Memory B cell (primary cell): ENCODE measurements at regions not wholly inside any gene's neighbourhood (a gene's known extent, or its start where the extent isn't known, plus 50 kb on each side); places are given as distances from the start of the nearest gene placed in this dataset.

ENCODE experiments used
- ATAC-seq: fragments of 150-1000 bp; cut with Tn5 transposase; 2 replicates; pipeline ENCODE4 v1.10.0; 2021; ENCODE audit warnings: low read depth, mild to moderate bottlenecking, moderate library complexity
- DNase-seq, 2 donors: peaks; one replicate each; pipeline ENCODE4 v3.0.0; 2022; ENCODE audit warnings: low spot score in 2 of 2
- H3K27ac Mint-ChIP-seq: one replicate; pipeline ENCODE4 v1.8.0; 2022; ENCODE audit warnings: mild to moderate bottlenecking, moderate library complexity, mixed read lengths
- H3K27me3 Mint-ChIP-seq: one replicate; pipeline ENCODE4 v1.8.0; 2022; ENCODE audit warnings: mixed read lengths
- H3K36me3 Mint-ChIP-seq: one replicate; pipeline ENCODE4 v1.8.0; 2022; ENCODE audit warnings: mild to moderate bottlenecking, mixed read lengths
- H3K4me1 Mint-ChIP-seq: one replicate; pipeline ENCODE4 v1.8.0; 2022; ENCODE audit warnings: mixed read lengths
- H3K4me3 Mint-ChIP-seq: one replicate; pipeline ENCODE4 v1.8.0; 2022; ENCODE audit warnings: mild to moderate bottlenecking, moderate library complexity, mixed read lengths
- H3K9me3 Mint-ChIP-seq: one replicate; pipeline ENCODE4 v1.8.0; 2022; ENCODE audit warnings: mixed read lengths

- Mint-ChIP-seq H3K9me3 (peaks cover 7% of the 10 kb centered on the region), H3K27ac (no peak overlapping the region), H3K4me3 (no peak overlapping the region), H3K27me3 (no peaks in the 10 kb centered on the region), H3K4me1 (no peaks in the 10 kb centered on the region), H3K36me3 (no peaks in the 10 kb centered on the region)
- ATAC-seq (no peak), DNase-seq (no peak)
Measured at GRCh38 chr12:127327986-127328385, 939.0 kb upstream of the TMEM132C start.

GRCh38 chr12:127328867-127329266 is 938.1 kb upstream of the TMEM132C start:
- Mint-ChIP-seq H3K4me3 (no peak overlapping the region), H3K27me3 (no peaks in the 10 kb centered on the region), H3K4me1 (no peaks in the 10 kb centered on the region), H3K9me3 (peaks cover 7% of the 10 kb centered on the region), H3K27ac (no peak overlapping the region), H3K36me3 (no peaks in the 10 kb centered on the region)
- no peak for DNase-seq
- ATAC-seq, result no peak

GRCh38 chr12:127334365-127334764 is 932.6 kb upstream of the TMEM132C start:
- H3K27ac Mint-ChIP-seq, result no peak overlapping the region
- DNase-seq, result no peak
- no peaks in the 10 kb centered on the region for H3K4me1 Mint-ChIP-seq
- no peak overlapping the region for H3K4me3 Mint-ChIP-seq
- peaks cover 2% of the 10 kb centered on the region for H3K9me3 Mint-ChIP-seq
- no peak for ATAC-seq
- H3K27me3 Mint-ChIP-seq, result no peaks in the 10 kb centered on the region
- no peaks in the 10 kb centered on the region for H3K36me3 Mint-ChIP-seq

- no peaks in the 10 kb centered on the region for H3K4me1 Mint-ChIP-seq
- no peak for DNase-seq
- no peak overlapping the region for H3K27ac Mint-ChIP-seq
- H3K9me3 Mint-ChIP-seq, result no peaks in the 10 kb centered on the region
- no peaks in the 10 kb centered on the region for H3K27me3 Mint-ChIP-seq
- no peak for ATAC-seq
- no peak overlapping the region for H3K4me3 Mint-ChIP-seq
- H3K36me3 Mint-ChIP-seq, result no peaks in the 10 kb centered on the region
Measured at GRCh38 chr12:127334912-127335644, 931.9 kb upstream of the TMEM132C start.

- no peaks in the 10 kb centered on the region for H3K4me1 Mint-ChIP-seq
- DNase-seq (no peak), ATAC-seq (no peak)
- no peaks in the 10 kb centered on the region for H3K36me3 Mint-ChIP-seq
- no peaks in the 10 kb centered on the region for H3K9me3 Mint-ChIP-seq
- H3K4me3 Mint-ChIP-seq, result no peak overlapping the region
- no peak overlapping the region for H3K27ac Mint-ChIP-seq
- H3K27me3 Mint-ChIP-seq, result no peaks in the 10 kb centered on the region
Measured at GRCh38 chr12:127336416-127336815, 930.6 kb upstream of the TMEM132C start.

- Mint-ChIP-seq H3K4me3 (no peak overlapping the region), H3K9me3 (no peaks in the 10 kb centered on the region), H3K27me3 (no peaks in the 10 kb centered on the region), H3K4me1 (no peaks in the 10 kb centered on the region), H3K36me3 (no peaks in the 10 kb centered on the region), H3K27ac (no peak overlapping the region)
- ATAC-seq, result no peak
- no peak for DNase-seq
Measured at GRCh38 chr12:127339065-127339464, 927.9 kb upstream of the TMEM132C start.

GRCh38 chr12:127340381-127340780 is 926.6 kb upstream of the TMEM132C start:
- Mint-ChIP-seq H3K4me1 (no peaks in the 10 kb centered on the region), H3K27me3 (no peaks in the 10 kb centered on the region), H3K36me3 (no peaks in the 10 kb centered on the region), H3K4me3 (no peak overlapping the region), H3K9me3 (no peaks in the 10 kb centered on the region), H3K27ac (no peak overlapping the region)
- no peak for ATAC-seq
- DNase-seq, result no peak

- H3K4me3 Mint-ChIP-seq, result no peak overlapping the region
- peaks cover 9% of the 10 kb centered on the region for H3K9me3 Mint-ChIP-seq
- ATAC-seq (no peak), DNase-seq (no peak)
- no peak overlapping the region for H3K27ac Mint-ChIP-seq
- H3K36me3 Mint-ChIP-seq, result peaks cover 3% of the 10 kb centered on the region
- no peaks in the 10 kb centered on the region for H3K4me1 Mint-ChIP-seq
- H3K27me3 Mint-ChIP-seq, result no peaks in the 10 kb centered on the region
Measured at GRCh38 chr12:127342861-127343260, 924.1 kb upstream of the TMEM132C start.

GRCh38 chr12:127343940-127344339 is 923.0 kb upstream of the TMEM132C start:
- Mint-ChIP-seq H3K36me3 (peaks cover 3% of the 10 kb centered on the region), H3K4me1 (no peaks in the 10 kb centered on the region), H3K9me3 (peaks cover 9% of the 10 kb centered on the region), H3K27me3 (no peaks in the 10 kb centered on the region), H3K4me3 (no peak overlapping the region), H3K27ac (no peak overlapping the region)
- ATAC-seq (no peak), DNase-seq (no peak)

GRCh38 chr12:127351481-127352010 is 915.4 kb upstream of the TMEM132C start:
- no peaks in the 10 kb centered on the region for H3K36me3 Mint-ChIP-seq
- H3K4me1 Mint-ChIP-seq, result no peaks in the 10 kb centered on the region

GRCh38 chr12:127355061-127355841 is 911.7 kb upstream of the TMEM132C start:
- ATAC-seq (no peak), DNase-seq (no peak)
- Mint-ChIP-seq H3K36me3 (no peaks in the 10 kb centered on the region), H3K9me3 (peaks cover 3% of the 10 kb centered on the region), H3K4me1 (no peaks in the 10 kb centered on the region), H3K27ac (no peak overlapping the region), H3K27me3 (no peaks in the 10 kb centered on the region), H3K4me3 (no peak overlapping the region)

More at GRCh38 chr12:127351481-127352010, 915.4 kb upstream of the TMEM132C start:
- H3K27ac Mint-ChIP-seq, result no peak overlapping the region
- H3K27me3 Mint-ChIP-seq, result no peaks in the 10 kb centered on the region
- H3K4me3 Mint-ChIP-seq, result no peak overlapping the region
- ATAC-seq (no peak), DNase-seq (no peak)
- peaks cover 8% of the 10 kb centered on the region for H3K9me3 Mint-ChIP-seq

GRCh38 chr12:127358888-127359287 is 908.1 kb upstream of the TMEM132C start:
- no peaks in the 10 kb centered on the region for H3K9me3 Mint-ChIP-seq

GRCh38 chr12:127360580-127360979 is 906.4 kb upstream of the TMEM132C start:
- H3K27me3 Mint-ChIP-seq, result no peaks in the 10 kb centered on the region
- no peaks in the 10 kb centered on the region for H3K36me3 Mint-ChIP-seq
- H3K9me3 Mint-ChIP-seq, result peaks cover 3% of the 10 kb centered on the region
- H3K4me3 Mint-ChIP-seq, result no peak overlapping the region
- H3K4me1 Mint-ChIP-seq, result no peaks in the 10 kb centered on the region
- no peak overlapping the region for H3K27ac Mint-ChIP-seq
- no peak for DNase-seq
- no peak for ATAC-seq

More at GRCh38 chr12:127358888-127359287, 908.1 kb upstream of the TMEM132C start:
- no peaks in the 10 kb centered on the region for H3K36me3 Mint-ChIP-seq
- no peak overlapping the region for H3K27ac Mint-ChIP-seq
- H3K27me3 Mint-ChIP-seq, result no peaks in the 10 kb centered on the region
- ATAC-seq (no peak), DNase-seq (no peak)
- no peak overlapping the region for H3K4me3 Mint-ChIP-seq
- no peaks in the 10 kb centered on the region for H3K4me1 Mint-ChIP-seq

GRCh38 chr12:127362121-127362520 is 904.8 kb upstream of the TMEM132C start:
- Mint-ChIP-seq H3K27me3 (no peaks in the 10 kb centered on the region), H3K27ac (no peak overlapping the region), H3K4me1 (no peaks in the 10 kb centered on the region), H3K4me3 (no peak overlapping the region), H3K9me3 (peaks cover 3% of the 10 kb centered on the region), H3K36me3 (no peaks in the 10 kb centered on the region)
- DNase-seq, result no peak
- no peak for ATAC-seq
